Stimulated activated naive CD4-positive, alpha-beta T cell treated with Interleukin-2 at 50 U/mL for 16 hours (primary cell): ENCODE measurements at regions not wholly inside any gene's neighbourhood (a gene's known extent, or its start where the extent isn't known, plus 50 kb on each side); places are given as distances from the start of the nearest gene placed in this dataset.

Source experiments
- DNase-seq: peaks from one replicate; lab custom pipeline; 2025; lab: John Stamatoyannopoulos, UW

- DNase-seq, result peak; percentile 7
These were observed 50.0 kb upstream of the DGKG start for GRCh38 chr3:186411994-186412393.
